ENCODE measurements at regions not wholly inside any gene's neighbourhood (a gene's known extent, or its start where the extent isn't known, plus 50 kb on each side); places are given as distances from the start of the nearest gene placed in this dataset.
"Not testable (repeated sequence)": the region's sequence is repeated elsewhere in the genome, so short reads cannot be mapped to it uniquely, and the experiment has no call there.

DNA sequence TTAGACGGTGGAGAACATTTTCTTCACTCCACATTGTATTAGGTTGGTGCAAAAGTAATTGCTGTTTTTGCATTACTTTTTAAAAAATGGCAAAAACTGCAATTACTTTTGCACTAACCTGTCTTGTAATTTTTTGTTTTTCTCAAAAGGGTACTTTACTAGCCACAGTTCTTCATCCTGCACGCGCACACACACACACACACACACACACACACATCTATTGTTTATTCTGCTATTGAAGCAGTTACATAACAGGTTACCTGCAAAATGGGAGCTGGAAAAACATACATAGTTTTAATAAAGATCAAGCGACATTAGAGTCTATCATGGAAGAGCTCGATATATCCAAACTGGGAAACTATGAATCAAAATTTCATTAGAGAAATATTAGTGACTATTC lies 235.2 kb downstream of the SIM1 start:
- no peaks in the 10 kb centered on the region for H3K36me3 ChIP-seq
- H3K4me1 ChIP-seq (replicated peaks), result peaks cover 26% of the 10 kb centered on the region
- peak overlapping the region; percentile 67 for H3K27ac ChIP-seq
- no peak for DNase-seq (ENCODE audit: low read depth in 1 of 2, low spot score in 2 of 2)
- H3K4me3 ChIP-seq, result peak overlapping the region; percentile 32
- no peaks in the 10 kb centered on the region for H3K27me3 ChIP-seq (replicated peaks)
- H3K9me3 ChIP-seq (replicated peaks), result no peaks in the 10 kb centered on the region

DNA sequence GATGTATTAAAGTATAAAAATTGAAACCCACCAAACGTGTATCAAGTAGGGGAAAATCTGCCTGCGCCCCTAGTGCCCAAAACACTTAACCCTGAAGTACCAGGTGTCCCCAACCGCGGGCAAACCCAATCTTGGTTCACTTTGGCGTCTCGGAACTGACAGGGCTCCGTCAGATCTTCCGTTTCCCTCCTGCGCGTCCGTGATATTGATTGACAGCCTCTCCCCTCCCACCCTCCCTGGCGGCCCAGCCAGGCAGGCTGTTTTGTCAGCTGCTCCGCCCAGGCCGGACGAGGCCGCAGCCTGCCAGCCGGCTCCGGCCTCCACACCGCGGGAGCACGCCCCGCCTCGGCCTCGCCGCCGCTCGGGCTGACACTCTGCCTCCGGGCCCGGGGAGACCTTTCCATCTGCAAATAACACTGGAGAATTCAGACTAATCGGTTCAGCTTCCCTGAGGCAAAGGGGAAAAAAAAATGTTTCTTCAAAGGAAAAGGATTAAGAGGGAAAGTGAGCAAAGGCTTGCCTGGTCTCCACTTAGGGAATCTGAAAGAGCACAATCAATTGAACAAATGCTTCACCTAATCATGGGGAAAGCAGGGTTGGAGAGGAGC lies 234.9 kb upstream of the MCHR2 start:
- Histone ChIP-seq H3K36me3 (no peaks in the 10 kb centered on the region), H3K27ac (peak overlapping the region; percentile 67), H3K27me3 (replicated peaks) (no peaks in the 10 kb centered on the region), H3K9me3 (replicated peaks) (no peaks in the 10 kb centered on the region), H3K4me1 (replicated peaks) (peaks cover 26% of the 10 kb centered on the region), H3K4me3 (peak overlapping the region; percentile 32)
- peak; percentile 77 to 85 for DNase-seq (ENCODE audit: low read depth in 1 of 2, low spot score in 2 of 2)

DNA sequence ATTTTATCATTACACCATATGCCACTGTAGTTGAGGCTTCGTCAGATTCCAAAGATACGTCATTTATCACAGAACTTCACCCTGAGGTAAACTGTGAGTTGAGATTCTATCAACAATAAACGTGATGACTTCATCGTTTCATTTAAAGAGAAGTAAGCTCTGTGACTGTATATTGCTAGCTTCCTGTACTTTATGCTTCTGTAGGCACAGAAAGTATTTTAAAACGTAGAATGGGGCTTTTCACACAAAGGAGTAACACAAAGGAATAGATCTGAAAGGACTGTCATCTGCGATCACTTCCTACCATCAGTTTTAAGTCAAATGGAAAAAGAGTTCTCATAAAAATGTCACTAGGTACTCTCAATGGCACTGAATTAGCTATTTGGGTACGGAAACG lies 234.4 kb upstream of the MCHR2 start:
- Histone ChIP-seq H3K36me3 (no peaks in the 10 kb centered on the region), H3K4me1 (replicated peaks) (peaks cover 26% of the 10 kb centered on the region), H3K27ac (peak overlapping the region; percentile 67), H3K27me3 (replicated peaks) (no peaks in the 10 kb centered on the region), H3K9me3 (replicated peaks) (no peaks in the 10 kb centered on the region), H3K4me3 (peak overlapping the region; percentile 32)
- DNase-seq (ENCODE audit: low read depth in 1 of 2, low spot score in 2 of 2), result peak in 1 of 2 experiments; percentile 67

DNA sequence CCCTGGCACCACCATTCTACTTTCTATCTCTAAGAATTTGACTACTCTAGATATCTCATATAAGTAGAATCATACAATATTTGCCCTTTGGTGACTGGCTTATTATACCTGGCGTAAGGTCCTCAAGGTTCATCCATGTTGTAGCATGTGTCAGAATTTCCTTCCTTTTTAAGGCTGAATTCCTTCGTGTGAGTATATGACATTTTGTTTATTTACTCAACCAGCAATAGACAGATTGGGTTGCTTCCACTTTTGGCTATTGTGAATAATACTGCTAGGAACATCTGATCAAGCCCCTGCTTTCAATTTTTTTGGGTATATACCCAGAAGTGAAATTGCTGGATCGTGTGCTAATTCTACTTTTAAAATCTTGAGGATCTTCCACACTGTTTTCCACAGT lies 232.8 kb upstream of the MCHR2 start:
- no peak overlapping the region for H3K27ac ChIP-seq
- H3K36me3 ChIP-seq, result no peaks in the 10 kb centered on the region
- no peaks in the 10 kb centered on the region for H3K27me3 ChIP-seq (replicated peaks)
- no peaks in the 10 kb centered on the region for H3K9me3 ChIP-seq (replicated peaks)
- peaks cover 26% of the 10 kb centered on the region for H3K4me1 ChIP-seq (replicated peaks)
- no peak for DNase-seq (ENCODE audit: low read depth in 1 of 2, low spot score in 2 of 2)
- H3K4me3 ChIP-seq, result no peak overlapping the region

DNA sequence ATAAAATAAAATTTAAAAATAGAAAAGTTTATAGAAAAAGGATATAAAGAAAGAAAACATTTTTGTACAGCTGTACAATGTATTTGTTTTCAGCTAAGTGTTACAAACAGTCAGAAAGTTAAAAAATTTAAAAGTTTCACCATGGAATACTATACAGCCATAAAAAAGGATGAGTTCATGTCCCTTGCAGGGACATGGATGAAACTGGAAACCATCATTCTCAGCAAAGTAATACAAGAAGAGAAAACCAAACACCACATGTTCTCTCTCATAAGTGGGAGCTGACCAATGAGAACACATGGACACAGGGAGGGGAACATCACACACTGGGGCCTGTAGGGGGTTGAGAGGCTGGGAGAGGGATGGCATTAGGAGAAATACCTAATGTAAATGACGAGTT lies 229.9 kb upstream of the MCHR2 start:
- not testable (repeated sequence) for H3K4me3 ChIP-seq; H3K27me3 ChIP-seq (replicated peaks); H3K36me3 ChIP-seq; DNase-seq (ENCODE audit: low read depth in 1 of 2, low spot score in 2 of 2); H3K27ac ChIP-seq; H3K9me3 ChIP-seq (replicated peaks)
- peaks cover 16% of the 10 kb centered on the region for H3K4me1 ChIP-seq (replicated peaks)

DNA sequence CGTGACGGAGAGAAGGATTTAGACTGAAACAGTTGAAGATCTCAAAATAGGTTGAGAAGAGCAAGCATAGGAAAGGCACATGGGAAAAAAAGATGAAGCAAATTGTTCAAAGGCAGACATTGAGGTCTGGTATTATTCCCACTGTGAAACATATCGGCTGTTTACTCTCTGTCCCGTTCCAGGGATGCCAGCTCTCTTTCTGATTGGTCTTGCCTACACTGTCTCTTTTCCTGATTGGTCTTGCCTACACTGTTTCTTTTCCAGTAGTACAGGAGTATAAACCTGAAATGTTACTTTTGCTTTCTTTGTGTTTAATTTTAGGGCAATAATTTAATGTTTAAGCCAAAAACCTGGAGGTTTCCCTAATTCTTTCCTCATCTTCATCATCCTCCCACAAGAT lies 226.5 kb upstream of the MCHR2 start:
- no peak for DNase-seq (ENCODE audit: low read depth in 1 of 2, low spot score in 2 of 2)
- no peak overlapping the region for H3K27ac ChIP-seq
- H3K4me1 ChIP-seq (replicated peaks), result peaks cover 9% of the 10 kb centered on the region; the same call in 1 of the 2 replicates
- no peaks in the 10 kb centered on the region for H3K36me3 ChIP-seq
- H3K4me3 ChIP-seq, result no peak overlapping the region
- no peaks in the 10 kb centered on the region for H3K27me3 ChIP-seq (replicated peaks)
- no peaks in the 10 kb centered on the region for H3K9me3 ChIP-seq (replicated peaks)

DNA sequence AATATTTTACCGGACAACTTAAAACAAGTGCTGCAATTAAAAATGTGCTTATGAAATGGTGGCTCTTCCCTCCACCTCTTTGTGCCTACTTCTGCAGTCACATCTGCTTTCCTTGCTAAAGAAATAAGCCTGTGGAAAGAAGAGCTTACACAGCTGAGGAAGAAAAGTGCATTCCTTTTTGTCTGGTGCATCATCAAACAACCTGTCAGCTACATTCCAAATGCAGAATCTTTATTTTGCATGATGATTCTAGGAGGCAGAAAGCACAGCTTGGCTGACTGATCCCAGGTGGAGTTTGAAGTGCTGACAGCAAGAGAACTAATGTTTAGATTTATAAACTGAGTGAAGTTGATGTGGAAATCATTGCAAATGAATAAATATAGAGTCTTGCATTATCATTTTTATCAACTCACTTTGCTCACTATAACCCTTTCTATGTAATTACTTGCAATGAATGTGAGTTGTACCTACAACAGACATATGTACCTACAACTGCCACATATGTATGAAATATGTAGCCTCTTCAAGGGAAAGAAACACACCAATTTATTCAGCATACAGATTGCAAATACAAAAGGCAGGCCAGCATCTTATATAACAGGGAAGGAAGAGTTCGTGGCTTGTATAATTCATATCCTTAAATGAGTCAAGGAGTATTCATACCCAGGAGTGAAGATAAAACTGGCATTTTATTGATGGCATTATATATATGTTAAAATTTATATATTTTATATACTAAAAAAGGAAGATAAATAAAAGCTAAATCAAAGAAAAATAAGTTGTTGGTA lies 223.4 kb upstream of the MCHR2 start:
- no peaks in the 10 kb centered on the region for H3K9me3 ChIP-seq (replicated peaks)
- no peak for DNase-seq (ENCODE audit: low read depth in 1 of 2, low spot score in 2 of 2)
- H3K36me3 ChIP-seq, result no peaks in the 10 kb centered on the region
- H3K4me1 ChIP-seq (replicated peaks), result peaks cover 12% of the 10 kb centered on the region
- no peaks in the 10 kb centered on the region for H3K27me3 ChIP-seq (replicated peaks)
- no peak overlapping the region for H3K27ac ChIP-seq
- H3K4me3 ChIP-seq, result no peak overlapping the region

DNA sequence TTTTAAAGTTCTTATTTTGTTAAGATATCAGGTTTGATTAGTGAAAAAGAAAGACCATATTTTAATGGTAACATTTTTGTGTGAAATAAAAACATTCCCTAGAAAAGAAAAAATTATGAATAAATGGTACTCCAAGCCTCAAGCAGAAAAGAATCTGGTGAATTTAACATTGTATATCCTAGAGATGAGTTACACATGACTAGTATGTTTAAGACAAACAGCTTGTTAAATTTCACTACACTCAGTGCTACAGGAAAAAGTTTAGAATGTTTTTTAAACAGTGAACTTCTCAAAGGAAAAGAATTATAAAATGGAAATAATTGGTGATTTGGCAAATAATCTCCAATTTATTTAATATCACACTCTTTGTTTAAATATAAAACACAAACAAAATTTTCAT lies 222.7 kb upstream of the MCHR2 start:
- no peak for DNase-seq (ENCODE audit: low read depth in 1 of 2, low spot score in 2 of 2)
- H3K27me3 ChIP-seq (replicated peaks), result no peaks in the 10 kb centered on the region
- H3K27ac ChIP-seq, result no peak overlapping the region

DNA sequence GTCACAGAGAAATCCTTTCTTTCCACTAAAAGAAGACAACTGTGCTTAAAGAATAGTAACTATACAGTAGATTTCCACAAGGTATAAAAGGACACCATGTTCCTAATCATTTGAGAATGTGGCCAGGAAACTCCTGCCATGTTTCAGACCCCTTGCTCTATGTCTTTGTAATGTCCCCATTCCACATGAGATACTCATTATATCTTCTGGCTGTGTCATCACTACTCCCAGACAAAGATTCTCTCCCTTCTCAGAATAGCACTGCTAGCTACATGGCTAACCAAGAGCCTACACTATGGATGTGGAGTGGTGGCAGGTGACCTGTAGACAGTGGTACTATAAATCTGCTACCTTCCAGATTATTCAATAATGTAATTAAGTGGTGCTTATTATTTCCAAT lies 218.1 kb upstream of the MCHR2 start:
- no peak overlapping the region for H3K4me3 ChIP-seq
- no peaks in the 10 kb centered on the region for H3K36me3 ChIP-seq
- peaks cover 15% of the 10 kb centered on the region for H3K4me1 ChIP-seq (replicated peaks)
- H3K27me3 ChIP-seq (replicated peaks), result no peaks in the 10 kb centered on the region
- DNase-seq (ENCODE audit: low read depth in 1 of 2, low spot score in 2 of 2), result no peak
- peak overlapping the region; percentile 9; the same call in 1 of the 2 replicates for H3K27ac ChIP-seq
- no peaks in the 10 kb centered on the region for H3K9me3 ChIP-seq (replicated peaks)

More for the DNA sequence above, 222.7 kb upstream of the MCHR2 start:
- Histone ChIP-seq H3K36me3 (no peaks in the 10 kb centered on the region), H3K4me1 (replicated peaks) (peaks cover 19% of the 10 kb centered on the region), H3K4me3 (no peak overlapping the region), H3K9me3 (replicated peaks) (no peaks in the 10 kb centered on the region)

DNA sequence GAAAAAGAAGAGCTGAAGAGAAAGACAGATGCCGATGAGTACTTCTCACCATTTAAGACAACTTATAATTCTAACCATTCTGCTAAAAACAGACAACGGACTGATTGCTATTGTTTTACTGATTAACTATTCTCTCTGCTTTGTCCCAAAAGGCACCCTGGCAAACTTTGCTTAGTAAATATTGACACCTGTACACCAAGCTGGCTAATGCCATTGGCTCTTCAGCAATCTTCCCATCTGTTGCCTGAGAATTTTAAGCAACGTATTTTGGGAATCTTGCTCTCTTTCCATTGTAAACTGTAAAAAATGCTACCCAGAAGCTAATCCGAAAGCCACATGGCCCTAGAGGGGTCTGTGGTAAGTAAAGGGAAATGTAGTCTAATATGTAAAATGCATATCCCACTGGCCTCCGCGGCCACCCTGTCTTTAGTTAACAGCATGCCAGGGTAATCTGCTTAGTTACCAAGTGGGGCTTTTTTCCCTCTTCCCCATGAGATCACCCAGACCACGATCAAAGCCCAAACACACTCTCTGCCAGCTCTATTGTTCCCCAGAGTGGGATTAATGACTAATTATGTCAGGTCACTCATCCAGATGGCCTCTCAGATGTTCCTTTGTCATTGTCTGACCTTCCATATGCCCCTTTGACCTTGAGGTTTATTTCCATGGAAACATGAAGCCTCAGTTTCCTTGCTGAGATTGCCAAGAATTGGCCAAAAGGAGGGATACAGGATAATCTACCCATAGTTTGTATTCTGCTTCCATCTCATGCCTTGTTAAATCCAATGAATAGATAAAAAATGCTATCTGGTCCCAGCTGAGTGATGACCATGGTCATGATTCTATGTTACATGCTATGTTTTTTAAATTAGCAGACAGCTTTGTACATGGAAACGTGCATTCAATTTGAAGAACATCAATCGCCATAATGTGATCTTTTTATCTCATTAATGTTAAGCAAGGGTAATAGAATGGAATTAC lies 216.4 kb upstream of the MCHR2 start:
- no peak overlapping the region for H3K27ac ChIP-seq
- no peaks in the 10 kb centered on the region for H3K9me3 ChIP-seq (replicated peaks)
- H3K36me3 ChIP-seq, result no peaks in the 10 kb centered on the region
- no peaks in the 10 kb centered on the region for H3K27me3 ChIP-seq (replicated peaks)
- H3K4me3 ChIP-seq, result no peak overlapping the region
- no peak for DNase-seq (ENCODE audit: low read depth in 1 of 2, low spot score in 2 of 2)
- peaks cover 9% of the 10 kb centered on the region for H3K4me1 ChIP-seq (replicated peaks)

DNA sequence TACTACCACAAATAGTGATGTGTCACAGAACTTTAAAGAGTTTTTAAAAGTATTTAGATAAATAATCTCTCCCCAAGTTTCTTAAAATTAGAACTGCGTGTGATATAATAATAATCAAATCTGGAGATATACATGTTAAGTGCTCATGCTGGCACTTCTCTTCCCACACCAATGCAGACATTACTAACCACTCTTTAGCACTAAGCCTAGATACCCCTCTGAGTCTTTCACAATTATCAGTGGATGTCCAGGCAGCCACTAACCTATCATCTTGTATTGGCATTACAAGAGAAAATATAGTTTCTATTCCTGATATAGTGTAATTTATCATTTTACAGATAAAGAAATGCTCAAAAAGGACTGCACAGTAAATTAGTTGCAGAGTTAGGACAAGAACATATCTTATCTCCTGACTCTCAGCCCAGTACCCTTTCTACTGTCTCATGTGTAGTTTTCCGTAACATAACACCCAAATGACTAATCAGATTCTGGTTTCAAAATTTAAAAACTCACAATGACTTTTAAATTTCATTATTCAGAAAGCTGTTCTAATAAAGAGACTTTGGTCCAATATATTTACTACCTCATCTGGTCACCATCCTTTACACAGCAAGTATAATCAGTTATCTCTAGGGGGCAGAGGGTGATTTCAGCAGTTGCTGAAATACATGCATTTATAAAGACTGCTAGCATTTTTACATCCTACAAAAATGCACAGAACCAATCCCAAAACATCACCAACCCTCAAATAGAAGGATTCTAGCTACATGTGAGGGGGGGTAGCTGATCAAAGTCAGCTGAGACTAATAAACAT lies 215.5 kb upstream of the MCHR2 start:
- Histone ChIP-seq H3K9me3 (replicated peaks) (no peaks in the 10 kb centered on the region), H3K27me3 (replicated peaks) (no peaks in the 10 kb centered on the region), H3K36me3 (no peaks in the 10 kb centered on the region), H3K27ac (no peak overlapping the region), H3K4me3 (no peak overlapping the region), H3K4me1 (replicated peaks) (peaks cover 9% of the 10 kb centered on the region)
- no peak for DNase-seq (ENCODE audit: low read depth in 1 of 2, low spot score in 2 of 2)

DNA sequence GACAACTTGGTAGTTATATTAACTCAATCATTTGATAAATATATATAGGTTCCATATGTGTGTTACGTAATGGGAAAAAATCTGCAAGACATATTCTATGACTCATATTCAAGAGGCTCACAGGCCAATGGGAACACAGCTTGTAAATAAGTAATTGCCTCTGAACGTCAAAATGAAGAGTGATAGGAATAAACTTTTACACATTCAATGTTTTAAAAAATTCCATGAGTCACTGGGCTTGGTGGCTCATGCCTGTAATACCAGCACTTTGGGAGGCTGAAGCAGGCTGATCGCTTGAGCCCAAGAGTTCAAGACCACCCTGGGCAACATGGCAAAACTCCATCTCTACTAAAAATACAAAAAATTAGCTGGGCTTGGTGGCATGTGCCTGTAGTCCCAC lies 209.4 kb upstream of the MCHR2 start:
- Histone ChIP-seq H3K27me3 (replicated peaks) (no peaks in the 10 kb centered on the region), H3K27ac (peak overlapping the region; percentile 100), H3K9me3 (replicated peaks) (no peaks in the 10 kb centered on the region), H3K4me3 (no peak overlapping the region), H3K4me1 (replicated peaks) (peaks cover 17% of the 10 kb centered on the region), H3K36me3 (no peaks in the 10 kb centered on the region)
- DNase-seq (ENCODE audit: low read depth in 1 of 2, low spot score in 2 of 2), result peak; percentile 62 to 79
